ENCODE measurements at regions not wholly inside any gene's neighbourhood (a gene's known extent, or its start where the extent isn't known, plus 50 kb on each side); places are given as distances from the start of the nearest gene placed in this dataset.

DNA sequence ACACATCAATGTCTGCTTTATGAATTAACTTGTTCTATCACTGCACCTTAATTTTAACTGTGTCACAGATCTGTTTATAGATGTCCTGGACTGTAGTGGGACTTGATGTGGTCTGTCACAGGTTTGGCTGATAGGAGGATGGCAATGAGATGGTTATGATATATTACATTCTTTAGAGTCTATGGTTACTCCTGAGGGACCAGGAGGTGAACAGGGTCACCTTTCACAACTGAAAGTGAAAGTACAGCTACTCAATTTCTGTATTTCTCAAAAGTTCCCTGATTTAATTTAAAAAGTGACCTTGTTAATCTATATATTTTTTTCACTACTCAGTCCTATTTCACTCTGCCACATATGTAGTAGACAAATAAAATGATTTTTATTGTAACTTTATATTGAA is 1284.1 kb upstream of the GYPC start:
- no peak for DNase-seq

DNA sequence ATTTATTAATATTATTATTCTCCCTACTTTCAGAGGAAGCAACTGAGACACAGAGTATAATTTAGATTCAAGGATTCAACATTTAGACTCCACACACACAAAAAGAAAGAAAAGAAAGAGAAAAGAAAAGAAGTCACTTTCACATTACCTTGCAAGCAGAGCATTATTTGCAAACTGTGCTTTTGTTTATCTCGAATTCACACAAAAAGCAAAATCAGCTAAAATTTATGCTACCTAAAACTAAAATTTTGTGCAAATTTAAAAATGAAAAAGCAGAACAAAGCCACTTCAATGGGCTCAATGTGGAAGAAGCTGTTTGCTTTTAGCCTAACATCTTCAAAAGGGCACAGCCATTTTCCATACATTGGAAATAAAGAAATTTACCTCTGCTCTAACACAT is 1282.7 kb upstream of the GYPC start:
- no peak for DNase-seq

DNA sequence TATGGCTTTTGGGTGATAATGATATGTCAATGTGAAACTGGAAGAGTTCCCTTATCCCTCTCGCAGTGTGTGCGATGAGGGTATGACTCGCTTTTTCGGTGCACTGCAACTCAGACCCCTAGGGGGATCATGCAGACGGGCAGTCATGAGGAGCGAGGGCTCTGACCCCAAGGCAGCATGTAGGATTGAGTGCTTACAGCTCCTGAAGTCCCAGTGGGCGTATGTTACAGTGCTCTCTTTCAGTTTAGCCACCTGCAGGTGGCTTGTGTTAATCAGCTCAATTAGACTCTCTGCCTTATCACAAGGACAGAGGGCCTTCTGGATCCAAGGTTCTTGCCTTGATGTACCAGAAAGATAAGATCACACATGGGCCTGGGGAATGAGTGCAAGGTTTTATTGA is 1269.9 kb upstream of the GYPC start:
- no peak for DNase-seq

DNA sequence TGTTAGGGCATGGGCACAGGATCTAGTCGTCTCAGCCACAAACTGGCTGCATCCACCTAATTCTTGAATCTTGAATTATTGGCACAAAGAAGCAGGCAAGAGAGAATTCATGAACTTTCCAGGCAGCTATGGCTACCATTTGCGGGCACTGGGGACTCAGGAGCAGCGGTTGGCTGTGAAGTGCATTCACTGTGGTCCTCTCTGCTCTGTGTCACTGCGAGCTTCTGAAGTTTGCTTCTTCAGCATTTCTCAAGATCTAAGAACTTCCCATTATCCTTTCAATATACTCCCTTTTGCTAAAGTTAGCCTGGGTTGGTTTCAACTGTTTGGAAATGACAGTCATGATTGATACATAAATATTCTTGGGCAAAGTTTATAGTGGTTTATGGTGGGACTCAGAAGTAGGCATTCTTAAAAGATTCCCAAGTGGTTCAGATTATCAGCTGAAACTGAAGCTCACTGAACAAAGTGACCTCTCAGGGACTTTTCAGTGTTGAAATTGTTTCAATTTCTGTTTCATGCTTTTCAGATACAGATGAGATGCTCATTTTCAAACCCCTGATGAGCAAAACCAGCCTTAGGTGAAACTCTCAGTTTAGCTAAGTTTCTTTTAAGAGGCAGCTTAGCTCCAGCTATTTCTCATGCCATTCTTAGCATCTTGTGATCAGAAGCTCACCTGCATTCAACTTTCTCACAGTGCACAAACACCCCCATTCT is 1258.3 kb upstream of the GYPC start:
- no peak for DNase-seq

DNA sequence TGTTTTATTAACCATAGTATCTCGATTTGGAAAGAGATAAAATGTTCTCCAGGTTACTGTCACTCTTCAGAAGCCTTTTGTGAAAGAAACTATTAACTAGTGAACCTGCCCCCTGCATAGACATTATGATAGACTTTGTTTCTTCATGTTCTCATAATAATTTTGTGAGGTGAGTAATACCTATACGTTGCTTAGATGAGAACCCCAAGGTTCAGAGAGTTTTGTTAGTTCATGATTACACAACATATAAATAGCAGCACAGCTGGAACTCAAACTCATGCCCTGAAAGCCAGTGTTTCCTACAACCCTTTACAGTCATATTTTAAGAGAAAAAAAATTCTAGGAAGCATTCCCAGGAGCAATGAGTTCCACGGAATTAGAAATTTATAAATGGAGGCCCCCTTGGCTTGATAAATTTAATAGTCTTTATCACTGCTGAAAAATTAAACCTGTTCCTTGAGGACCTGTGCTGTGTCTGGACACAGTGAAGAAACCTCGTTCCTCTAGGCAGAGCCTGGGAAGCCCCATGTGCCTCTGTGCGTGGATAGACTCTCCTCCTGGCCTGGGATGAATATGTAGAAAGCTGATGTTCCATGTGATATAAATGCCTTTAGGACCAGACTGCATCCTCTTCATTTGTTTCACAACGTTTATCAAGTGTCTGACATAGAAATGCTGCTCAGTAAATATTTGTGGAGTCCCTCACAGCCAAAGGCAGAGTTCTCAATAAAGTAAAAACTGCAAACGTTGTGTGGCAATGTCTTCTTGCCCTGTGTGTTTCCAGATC is 1257.0 kb upstream of the GYPC start:
- DNase-seq: no peak

DNA sequence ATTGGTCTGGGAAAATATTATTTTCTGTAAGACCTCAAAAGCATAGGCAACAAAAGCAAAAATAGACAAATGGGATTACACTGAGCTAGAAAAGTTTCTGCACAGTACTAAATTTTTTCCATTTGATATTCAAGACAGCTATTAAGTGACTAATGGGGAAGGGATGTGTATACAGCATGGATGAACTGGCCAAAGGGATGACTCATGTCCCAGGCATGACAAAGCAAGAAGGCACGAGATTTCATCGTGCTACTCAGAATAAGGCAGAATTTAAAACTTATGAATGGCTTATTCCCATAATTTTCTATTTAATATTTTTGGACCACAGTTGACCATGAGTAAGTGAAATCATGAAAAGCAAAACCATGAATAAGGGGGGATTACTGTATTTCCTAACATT is 1250.1 kb upstream of the GYPC start:
- no peak for DNase-seq

DNA sequence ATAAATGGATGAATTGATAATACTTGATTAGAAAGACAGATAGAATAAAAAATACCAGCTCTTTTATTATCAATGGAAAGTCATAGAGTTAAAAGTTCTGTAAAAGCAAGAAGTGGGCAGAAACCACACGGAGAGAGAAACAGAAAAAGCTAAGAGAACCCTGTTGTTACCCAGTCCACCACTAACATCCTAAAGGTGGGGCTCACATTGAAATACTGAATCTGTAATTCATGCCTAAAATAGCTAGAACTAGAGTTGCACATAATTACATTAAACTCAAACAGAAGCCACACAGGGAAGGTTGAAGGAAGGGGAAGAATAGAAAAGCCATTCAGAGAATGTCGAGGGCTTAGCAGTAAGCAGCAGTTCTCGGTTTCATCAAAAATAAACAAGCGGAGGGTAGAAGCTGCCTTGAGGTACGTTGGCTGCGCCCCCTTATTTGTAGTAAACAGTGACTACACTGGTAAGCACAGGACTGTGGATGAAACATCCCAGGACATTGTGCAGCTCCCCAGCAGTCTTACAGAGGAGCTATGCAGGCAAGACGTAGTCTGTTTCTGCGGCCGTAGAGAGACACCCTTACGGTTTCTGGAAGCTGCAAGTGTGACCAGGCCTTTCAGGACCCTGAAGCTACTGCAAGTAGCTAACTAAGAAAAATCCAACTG is 1247.0 kb upstream of the GYPC start:
- no peak for DNase-seq

DNA sequence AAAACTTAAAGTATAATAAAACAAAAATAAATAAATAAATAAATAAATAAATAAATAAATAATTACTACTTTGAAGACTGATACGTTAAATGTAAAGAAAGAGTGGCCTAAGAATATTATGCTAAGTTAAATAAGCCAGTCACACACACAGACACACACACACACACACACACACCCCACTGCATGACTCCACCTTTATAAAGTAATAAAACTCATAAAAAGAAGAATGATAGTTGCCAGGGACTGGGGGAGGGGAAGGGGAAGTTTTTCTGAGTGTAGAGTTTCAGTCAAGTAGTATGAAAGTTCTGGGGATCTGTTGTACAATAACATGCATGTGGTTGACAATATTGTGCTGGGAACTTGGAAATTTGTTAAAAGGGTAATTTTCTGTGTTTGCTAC is 1237.5 kb upstream of the GYPC start:
- DNase-seq: no peak

DNA sequence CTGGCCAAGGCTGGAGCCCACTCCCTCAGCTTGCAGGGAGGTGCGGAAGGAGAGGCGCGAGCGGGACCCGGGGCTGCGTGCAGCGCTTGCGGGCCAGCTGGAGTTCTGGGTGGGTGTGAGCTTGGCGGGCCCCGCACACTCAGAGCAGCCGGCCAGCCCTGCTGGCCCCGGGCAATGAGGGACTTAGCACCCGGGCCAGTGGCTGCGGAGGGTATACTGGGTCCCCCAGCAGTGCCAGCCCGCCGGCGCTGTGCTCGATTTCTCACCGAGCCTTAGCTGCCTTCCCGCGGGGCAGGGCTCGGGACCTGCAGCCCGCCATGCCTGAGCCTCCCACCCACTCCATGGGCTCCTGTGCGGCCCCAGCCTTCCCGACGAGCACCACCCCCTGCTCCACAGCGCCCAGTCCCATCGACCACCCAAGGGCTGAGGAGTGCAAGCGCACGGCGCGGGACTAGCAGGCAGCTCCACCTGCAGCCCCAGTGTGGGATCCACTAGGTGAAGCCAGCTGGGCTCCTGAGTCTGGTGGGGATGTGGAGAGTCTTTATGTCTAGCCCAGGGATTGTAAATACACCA is 1233.7 kb upstream of the GYPC start:
- DNase-seq: peak; percentile 8

DNA sequence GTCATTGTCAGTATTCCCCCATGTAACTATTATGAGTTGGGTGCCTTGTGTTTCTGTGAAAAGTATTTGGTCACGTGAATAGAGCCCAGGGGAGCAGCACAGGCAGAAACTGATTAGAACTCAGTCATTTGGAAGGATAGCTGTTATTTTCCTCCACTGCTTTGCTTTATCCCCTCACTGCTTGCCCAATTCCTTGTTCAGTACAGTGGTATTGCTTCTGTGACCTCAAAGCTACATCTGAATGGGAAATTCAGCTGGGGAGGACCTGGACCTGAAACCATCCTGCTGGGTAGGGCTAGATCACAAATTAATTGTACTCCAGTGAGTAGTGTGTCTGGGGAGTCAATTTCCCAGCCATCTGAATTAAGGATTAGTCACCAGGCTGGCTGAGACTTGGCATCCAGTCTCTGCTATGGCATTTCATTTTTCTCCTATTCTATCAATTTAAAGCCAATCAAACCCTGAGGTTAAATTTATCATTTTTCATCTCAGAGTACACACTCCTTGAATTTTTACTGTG is 1231.6 kb upstream of the GYPC start:
- DNase-seq: no peak

DNA sequence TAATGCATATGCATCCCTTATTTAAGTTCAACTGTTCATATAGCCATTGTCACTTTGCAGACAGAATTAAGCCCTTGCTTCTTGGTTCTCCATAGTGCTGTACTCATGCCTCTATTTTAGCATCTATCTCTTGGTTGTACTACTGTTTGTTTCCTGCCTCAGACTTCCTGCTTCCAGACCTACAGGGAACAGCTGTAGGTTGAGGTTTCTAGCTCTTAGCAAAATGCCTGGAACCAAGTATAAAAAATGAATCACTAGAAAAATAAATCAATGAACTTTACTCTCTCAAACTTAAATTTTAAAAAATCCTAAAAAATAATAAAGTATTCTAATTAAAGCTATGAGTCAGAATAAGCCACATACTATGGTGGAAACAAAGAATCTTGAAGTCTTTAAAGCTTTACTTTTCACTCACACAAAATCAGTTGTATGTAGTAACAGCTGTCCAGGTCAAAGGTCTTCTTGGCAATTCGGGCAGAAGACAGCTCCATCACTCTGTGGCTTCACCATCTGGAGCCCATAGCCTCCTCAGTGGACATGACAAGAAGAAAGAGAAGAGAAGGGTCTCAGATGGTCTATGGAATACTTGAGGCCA is 1228.1 kb upstream of the GYPC start:
- DNase-seq: no peak

DNA sequence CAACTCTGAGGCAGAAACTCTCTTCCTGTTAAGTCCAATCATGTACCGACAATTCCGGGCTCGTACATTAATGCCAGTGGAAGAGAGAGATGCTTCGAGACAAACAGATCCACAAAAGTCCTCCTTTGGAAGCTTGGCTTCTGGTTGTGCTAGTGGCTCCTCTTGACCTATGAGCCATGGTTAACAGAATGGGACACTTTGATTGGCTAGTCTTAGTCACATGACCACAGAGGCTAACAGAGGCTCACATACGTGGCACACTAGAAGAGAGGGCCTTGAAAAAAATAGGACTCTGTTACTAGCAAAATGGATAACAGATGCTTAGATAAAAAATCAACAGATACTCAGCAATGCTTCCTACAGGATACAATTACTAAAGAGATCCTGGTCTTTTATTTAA is 1211.9 kb upstream of the GYPC start:
- DNase-seq: no peak

DNA sequence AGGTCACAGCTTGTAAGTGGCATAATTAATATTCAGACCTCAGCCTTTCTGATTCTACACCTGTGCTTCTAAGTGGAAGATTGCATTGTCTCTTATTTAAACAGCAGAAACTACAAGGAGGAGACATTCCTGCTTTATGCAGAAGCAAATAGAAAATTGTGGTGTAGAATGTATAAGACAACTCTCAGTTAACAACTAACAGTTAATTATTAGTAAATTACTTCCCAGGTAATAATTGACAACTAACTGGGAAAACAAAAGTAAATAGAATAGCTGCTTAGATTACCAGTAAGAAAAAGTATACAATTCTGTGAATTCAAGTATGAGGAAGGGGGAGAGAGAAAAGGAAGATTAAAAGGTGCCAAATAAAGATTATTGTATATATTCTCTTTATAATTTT is 1210.5 kb upstream of the GYPC start:
- no peak for DNase-seq

DNA sequence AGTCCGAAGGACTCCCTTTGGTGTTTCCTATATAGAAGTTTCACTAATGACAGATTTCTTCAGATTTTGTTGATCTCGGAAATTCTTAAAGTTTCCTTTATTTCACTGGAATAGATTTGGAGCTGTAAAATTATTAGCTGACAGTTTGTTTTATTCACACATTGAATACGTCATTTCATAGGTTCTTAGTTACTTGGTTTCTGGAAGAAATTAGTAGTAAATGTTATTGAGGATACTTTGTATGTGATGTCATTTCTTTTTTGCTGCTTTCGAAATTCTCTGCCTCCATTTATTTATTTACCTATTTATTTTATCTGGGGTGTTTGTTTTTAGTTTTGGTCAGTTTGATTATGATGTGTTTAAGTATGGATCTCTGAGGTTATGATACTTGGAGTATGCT is 1205.9 kb upstream of the GYPC start:
- DNase-seq: no peak

DNA sequence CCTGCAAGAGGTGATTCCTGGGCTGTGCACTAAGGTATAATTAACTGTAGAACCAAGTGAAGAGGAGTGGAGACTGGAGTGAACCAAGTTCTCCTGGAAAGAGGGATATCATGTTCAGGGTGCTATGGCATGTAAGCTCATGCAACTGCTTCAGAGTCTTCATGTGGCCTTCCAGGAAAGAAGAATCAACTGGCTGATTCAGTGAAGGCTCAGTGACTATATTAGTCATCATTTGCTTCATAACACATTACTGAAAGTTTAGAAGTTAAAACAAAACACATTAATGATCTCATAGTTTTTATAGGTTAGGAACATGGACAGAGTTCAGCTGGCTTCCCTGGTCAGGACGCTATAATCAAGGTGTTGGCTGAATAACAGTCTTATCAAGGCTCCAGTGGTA is 1200.8 kb upstream of the GYPC start:
- no peak for DNase-seq

DNA sequence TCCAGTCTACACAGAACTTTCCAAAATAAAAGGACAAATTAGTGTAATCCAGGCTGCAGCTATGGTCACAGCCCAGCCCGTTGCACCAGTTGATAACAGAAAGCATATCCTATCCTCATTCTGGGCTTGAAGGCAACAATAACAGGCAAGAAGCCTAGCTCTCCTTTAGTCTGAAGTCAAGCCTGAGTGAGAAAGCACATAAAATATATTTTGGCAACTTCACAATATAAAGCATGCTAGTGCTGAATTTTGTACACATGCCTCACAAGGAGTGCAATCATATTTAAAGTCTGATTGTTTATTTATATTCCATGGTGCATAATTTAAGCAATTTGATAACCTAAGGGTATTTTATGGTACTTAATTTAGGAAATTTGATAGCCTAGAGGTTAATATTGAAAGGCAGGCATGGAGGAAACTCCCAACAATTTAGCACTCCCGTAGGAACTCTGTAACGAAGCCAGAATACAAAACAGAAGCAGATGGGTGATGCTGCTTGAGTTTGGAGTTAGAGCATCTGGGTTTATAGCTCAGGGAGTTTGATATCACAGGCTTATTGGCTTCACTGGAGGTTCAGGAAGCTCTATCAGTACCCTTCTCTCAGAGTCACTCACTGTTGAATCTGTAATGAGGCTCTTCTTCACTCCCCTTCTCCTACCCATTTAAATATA is 1199.1 kb upstream of the GYPC start:
- DNase-seq: no peak

DNA sequence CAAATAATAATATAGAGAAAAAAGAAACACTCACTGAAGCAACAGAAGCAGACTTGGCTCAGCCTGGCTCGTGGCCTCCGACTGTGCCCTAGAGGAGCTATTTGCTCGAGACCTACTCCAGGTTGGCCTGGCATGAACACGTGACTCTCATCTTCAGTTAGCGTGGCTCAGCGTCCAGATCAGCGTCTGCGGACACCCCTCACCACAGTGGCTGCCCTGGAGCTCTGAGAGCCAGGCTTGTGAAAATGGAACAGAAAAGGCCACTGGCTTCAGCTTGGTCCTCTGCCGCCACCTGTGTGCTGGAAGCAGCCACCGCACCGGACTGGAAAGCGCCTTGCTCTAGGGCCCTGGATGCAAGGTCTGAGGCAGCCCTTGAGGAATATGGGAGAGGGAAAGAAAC is 1184.0 kb upstream of the GYPC start:
- no peak for DNase-seq

DNA sequence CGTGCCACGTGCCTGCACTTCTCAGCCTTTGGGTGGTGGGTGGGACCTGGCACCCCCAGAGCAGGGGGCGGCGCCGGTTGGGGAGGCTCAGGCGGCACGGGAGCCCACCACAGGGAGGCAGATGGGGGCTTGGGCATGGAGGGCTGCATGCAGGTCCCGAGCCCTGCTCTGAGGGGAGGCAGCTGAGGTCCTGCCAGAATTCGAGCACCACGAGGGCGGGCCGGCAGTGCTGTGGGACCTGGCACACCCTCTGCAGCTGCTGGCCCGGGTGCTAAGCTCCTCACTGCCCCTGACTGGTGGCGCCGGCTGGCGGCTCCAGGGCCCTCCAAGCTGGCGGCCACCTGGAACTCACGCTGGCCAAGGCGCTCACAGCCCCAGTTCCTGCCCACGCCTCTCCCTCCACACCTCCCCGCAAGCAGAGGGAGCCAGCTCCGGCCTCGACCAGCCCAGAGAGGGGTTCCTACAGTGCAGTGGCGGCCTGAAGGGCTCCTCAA is 1176.8 kb upstream of the GYPC start:
- peak; percentile 7 for DNase-seq

DNA sequence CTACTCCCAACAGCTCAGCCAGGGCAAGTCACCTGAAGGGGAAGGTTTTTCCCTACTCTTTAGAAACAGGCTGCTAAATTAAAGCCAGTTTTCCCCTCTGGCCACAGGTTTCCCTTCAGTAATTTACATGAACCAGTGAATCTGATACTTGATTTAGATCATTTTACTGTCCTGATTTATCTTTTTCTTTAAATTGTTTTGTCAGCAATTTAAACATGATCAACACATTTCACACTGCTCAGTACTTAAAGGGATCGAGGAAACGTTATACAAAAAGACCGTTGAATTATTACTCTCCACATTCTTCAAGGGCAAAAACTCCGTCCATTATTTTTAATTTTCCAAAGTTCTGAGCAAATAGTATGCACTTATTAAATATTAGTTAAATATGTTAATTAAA is 1165.7 kb upstream of the GYPC start:
- no peak for DNase-seq

DNA sequence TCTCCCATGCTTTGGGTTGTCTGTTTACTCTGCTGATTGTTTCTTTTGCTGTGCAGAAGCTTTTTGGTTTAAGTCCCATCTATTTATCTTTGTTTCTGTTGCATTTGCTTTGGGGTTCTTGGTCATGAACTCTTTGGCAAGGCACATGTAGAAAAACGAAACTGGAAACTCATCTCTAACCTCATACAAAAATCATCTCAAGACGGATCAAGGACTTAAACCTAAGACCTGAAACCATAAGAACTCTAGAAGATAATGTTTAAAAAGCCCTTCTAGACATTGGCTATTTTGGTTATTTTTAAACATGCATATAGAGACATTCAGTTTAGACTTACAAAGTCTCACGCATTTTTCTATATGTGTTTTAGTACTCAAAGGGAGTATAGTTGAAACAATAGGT is 1164.3 kb upstream of the GYPC start:
- no peak for DNase-seq

DNA sequence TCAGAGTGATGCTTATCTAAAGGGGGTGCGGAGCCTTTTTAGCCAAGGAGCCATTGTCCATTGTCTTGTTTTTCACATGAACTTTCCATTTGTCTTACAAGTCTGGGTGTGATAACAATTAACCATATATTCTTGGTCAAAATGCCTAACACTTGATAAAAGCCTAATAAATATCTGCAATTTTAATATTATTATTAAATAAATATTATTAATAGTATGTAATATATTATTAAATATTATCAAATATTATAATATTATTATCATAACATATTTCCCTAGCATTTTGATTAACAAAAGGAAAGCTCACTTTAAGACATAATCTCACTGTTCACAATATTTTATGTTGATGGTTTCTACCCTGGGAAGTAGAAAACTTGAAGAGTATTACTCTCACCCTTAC is 1143.6 kb upstream of the GYPC start:
- DNase-seq: no peak

DNA sequence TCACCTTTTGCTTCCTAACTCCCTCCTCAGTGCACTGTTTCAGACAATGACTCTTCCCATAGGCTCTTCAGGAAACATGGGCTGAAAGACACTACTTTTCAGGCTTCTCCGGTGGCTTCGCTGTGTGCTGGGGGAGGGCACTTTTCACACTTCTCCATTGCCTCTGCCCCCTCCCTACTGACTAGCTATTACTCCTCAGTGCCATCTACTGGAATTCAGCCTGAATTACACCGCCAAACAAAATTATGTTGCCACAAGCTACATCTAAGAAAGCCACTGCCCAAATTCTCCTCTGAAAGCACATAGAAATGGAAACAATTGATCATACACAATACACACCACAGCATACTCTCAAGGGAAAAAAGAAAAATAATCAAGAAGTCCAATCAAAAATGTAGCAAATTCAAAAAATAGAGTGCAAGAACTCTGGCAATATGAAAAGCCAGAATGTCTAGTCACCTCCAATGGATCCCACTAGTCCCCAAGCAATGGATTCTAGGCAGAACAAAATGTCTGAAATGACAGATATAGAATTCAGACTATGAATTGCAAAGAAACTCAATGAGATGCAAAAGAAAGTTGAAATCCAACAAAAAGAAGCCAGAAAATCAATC is 1139.4 kb upstream of the GYPC start:
- DNase-seq: no peak
